ENCODE measurements at regions not wholly inside any gene's neighbourhood (a gene's known extent, or its start where the extent isn't known, plus 50 kb on each side); places are given as distances from the start of the nearest gene placed in this dataset.
"Not testable (repeated sequence)": the region's sequence is repeated elsewhere in the genome, so short reads cannot be mapped to it uniquely, and the experiment has no call there.

DNA sequence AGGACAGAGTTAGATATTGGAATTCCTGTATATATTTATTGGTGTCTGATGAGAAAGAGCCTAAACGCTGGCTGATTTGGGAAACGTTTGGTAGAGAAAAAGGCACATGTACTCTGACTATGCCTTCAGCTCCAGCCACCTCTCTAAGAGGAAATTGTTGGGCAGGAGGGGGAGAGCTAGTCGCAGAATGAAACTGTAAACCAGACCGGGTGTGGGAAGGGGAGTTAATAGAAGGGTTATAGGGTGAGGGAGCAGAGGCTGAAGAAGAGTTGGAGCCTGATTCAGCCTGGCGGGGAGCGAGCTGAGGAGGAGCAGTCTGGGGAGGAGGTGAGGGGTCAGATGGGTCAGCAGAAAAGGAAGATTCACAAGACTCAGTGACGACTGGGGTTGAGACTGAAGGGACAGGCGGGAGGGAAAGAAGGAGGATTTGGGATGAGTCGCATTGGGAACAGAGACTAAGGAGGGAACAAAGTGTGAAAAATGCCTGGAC, 54.2 kb upstream of the RHOU start:
- not testable (repeated sequence) for DNase-seq

DNA sequence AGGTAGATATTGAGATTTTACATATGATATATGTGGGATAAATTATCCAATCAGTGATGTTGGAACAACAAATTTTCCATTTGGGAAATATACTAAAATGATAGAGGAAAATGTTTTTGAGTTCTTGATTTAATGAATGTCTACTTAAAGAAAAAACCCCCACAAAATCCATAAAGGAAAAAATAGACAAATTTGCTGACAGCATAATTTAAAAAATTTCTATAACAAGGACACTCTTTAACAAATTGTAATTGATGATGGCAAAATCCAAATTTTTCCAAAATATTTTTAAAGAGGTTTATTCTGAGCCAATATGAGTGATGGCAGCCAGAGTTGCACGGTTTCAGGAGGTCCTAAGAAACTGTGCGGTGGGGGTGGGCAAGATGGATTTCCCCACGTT, 51.9 kb upstream of the RHOU start:
- no peak for DNase-seq

DNA sequence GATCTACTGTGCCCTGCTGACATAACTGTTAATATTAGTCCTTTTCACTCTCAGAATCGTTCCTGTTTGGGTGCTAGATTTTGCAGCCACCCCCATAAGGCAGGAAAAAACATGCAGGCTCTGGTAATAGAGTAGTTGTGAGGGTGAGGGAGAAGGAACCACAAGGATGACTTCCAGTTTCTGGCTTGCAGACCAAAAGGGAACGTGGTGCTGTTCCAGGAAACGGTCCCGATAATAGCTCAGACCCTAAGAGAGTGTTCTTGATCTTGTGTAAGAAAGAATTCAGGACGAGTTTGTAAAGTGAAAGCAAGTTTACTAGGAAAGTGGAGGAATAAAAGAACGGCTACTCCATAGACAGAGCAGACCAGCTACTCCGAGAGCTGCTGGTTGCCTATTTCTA, 50.7 kb upstream of the RHOU start:
- DNase-seq = no peak

DNA sequence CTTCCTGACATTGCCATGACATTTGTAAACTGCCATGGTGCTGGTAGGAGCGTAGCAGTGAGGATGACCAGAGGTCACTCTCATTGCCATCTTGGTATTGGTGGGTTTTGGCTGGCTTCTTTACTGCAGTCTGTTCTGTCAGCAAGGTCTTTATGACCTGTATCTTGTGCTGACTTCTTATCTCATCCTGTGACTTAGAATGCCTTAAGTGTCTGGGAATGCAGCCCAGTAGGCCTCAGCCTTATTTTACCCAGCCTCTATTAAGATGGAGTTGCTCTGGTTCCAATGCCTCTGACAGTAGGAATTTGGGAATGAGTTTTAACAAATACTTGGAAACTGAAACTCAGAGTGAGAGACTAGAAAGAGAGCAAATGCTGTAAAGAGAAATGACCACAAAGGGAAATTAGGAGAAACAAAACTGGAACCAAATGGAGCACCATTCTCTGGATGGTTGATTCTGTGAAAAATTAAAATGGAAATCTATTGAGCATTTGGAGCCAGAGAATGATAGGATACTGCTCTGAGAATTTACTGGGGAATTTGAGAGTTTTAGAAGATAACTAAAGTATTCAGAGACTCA, 50.1 kb upstream of the RHOU start:
- no peak for DNase-seq
